H9 (cell line): ENCODE measurements at regions not wholly inside any gene's neighbourhood (a gene's known extent, or its start where the extent isn't known, plus 50 kb on each side); places are given as distances from the start of the nearest gene placed in this dataset.

ENCODE experiments used
- DNase-seq: peaks from one replicate; pipeline ENCODE4 v3.0.0-alpha.2; 2017
- H2AFZ ChIP-seq: one replicate; pipeline ENCODE4 v1.6.1; 2013; ENCODE audit warnings: mild to moderate bottlenecking, low read length, control low read depth, moderate library complexity
- H2AK5ac ChIP-seq: 2 replicates; pipeline ENCODE4 v1.6.1; 2013; ENCODE audit warnings: low read length, control low read depth, mixed read lengths; ENCODE audit not compliant: insufficient read length
- H2BK120ac ChIP-seq: one replicate; pipeline ENCODE4 v1.6.1; 2013; ENCODE audit warnings: low read depth, mild to moderate bottlenecking, low read length, control low read depth, inconsistent platforms; ENCODE audit not compliant: poor library complexity, severe bottlenecking
- H2BK12ac ChIP-seq: 2 replicates; pipeline ENCODE4 v1.6.1; 2013; ENCODE audit warnings: low read length, control low read depth, mixed read lengths, low read depth; ENCODE audit not compliant: insufficient read length
- H2BK15ac ChIP-seq: 2 replicates; pipeline ENCODE4 v1.6.1; 2013; ENCODE audit warnings: low read depth, low read length, control low read depth
- H2BK20ac ChIP-seq: one replicate; pipeline ENCODE4 v1.6.1; 2013; ENCODE audit warnings: low read depth, mild to moderate bottlenecking, low read length, control low read depth, inconsistent platforms; ENCODE audit not compliant: poor library complexity, severe bottlenecking
- H2BK5ac ChIP-seq: 2 replicates; pipeline ENCODE4 v1.6.1; 2013; ENCODE audit warnings: low read length, control low read depth, mixed read lengths; ENCODE audit not compliant: insufficient read length
- H3K14ac ChIP-seq: 2 replicates; pipeline ENCODE4 v1.6.1; 2013; ENCODE audit warnings: low read length, control low read depth; ENCODE audit not compliant: insufficient read depth
- H3K18ac ChIP-seq: 2 replicates; pipeline ENCODE4 v1.6.1; 2013; ENCODE audit warnings: low read depth, mild to moderate bottlenecking, mixed read lengths, low read length, control low read depth; ENCODE audit not compliant: insufficient read length
- H3K23ac ChIP-seq: 2 replicates; pipeline ENCODE4 v1.6.1; 2013; ENCODE audit warnings: low read length, control low read depth, mixed read lengths, low read depth; ENCODE audit not compliant: insufficient read length
- H3K23me2 ChIP-seq: 2 replicates; pipeline ENCODE4 v1.6.1; 2013; ENCODE audit warnings: low read depth, mild to moderate bottlenecking, mixed read lengths, low read length, control low read depth; ENCODE audit not compliant: insufficient read length, poor library complexity, severe bottlenecking
- H3K27ac ChIP-seq: 2 replicates; pipeline ENCODE4 v1.5.1; 2013; ENCODE audit warnings: low read length, control low read depth, mixed read lengths, low read depth; ENCODE audit not compliant: insufficient read length
- H3K27me3 ChIP-seq: 2 replicates; pipeline ENCODE4 v1.6.1; 2013; ENCODE audit warnings: low read length, control low read depth, inconsistent platforms; ENCODE audit not compliant: insufficient read depth
- H3K4ac ChIP-seq: 2 replicates; pipeline ENCODE4 v1.6.1; 2013; ENCODE audit warnings: low read depth, mild to moderate bottlenecking, control low read depth, inconsistent platforms, low read length, moderate library complexity
- H3K4me1 ChIP-seq: 2 replicates; pipeline ENCODE4 v1.6.1; 2013; ENCODE audit warnings: low read length, control low read depth, inconsistent platforms; ENCODE audit not compliant: insufficient read depth
- H3K4me2 ChIP-seq: 2 replicates; pipeline ENCODE4 v1.6.1; 2013; ENCODE audit warnings: low read length, control low read depth, mixed read lengths; ENCODE audit not compliant: insufficient read length, insufficient read depth
- H3K56ac ChIP-seq: 2 replicates; pipeline ENCODE4 v1.6.1; 2013; ENCODE audit warnings: low read depth, mild to moderate bottlenecking, mixed read lengths, low read length, control low read depth; ENCODE audit not compliant: insufficient read length
- H3K79me1 ChIP-seq: 2 replicates; pipeline ENCODE4 v1.6.1; 2013; ENCODE audit warnings: low read depth, mild to moderate bottlenecking, moderate library complexity, low read length, control low read depth, inconsistent platforms; ENCODE audit not compliant: insufficient read depth, poor library complexity, severe bottlenecking
- H3K79me2 ChIP-seq: 2 replicates; pipeline ENCODE4 v1.6.1; 2013; ENCODE audit warnings: low read length, control low read depth, inconsistent platforms; ENCODE audit not compliant: insufficient read depth
- H3K9ac ChIP-seq: 2 replicates; pipeline ENCODE4 v1.6.1; 2013; ENCODE audit warnings: low read length, control low read depth, mixed read lengths; ENCODE audit not compliant: insufficient read length; ENCODE audit errors: extremely low read depth
- H3K9me3 ChIP-seq: one replicate; pipeline ENCODE4 v1.6.1; 2013; ENCODE audit warnings: low read depth, low read length, inconsistent platforms; ENCODE audit not compliant: control insufficient read depth
- H3T11ph ChIP-seq: one replicate; pipeline ENCODE4 v1.6.1; 2013; ENCODE audit warnings: mild to moderate bottlenecking, low read length, control low read depth, inconsistent platforms
- H4K20me1 ChIP-seq: one replicate; pipeline ENCODE4 v1.6.1; 2013; ENCODE audit not compliant: control insufficient read depth, insufficient read length, insufficient read depth
- H4K5ac ChIP-seq: 2 replicates; pipeline ENCODE4 v1.6.1; 2013; ENCODE audit warnings: low read depth, mild to moderate bottlenecking, mixed read lengths, low read length, control low read depth; ENCODE audit not compliant: insufficient read length
- H4K8ac ChIP-seq: replicated peaks from 2 replicates; pipeline ENCODE4 v1.6.1; 2013; ENCODE audit warnings: low read length, control low read depth, mixed read lengths, low read depth; ENCODE audit not compliant: insufficient read length
- H4K91ac ChIP-seq: 2 replicates; pipeline ENCODE4 v1.6.1; 2013; ENCODE audit warnings: low read depth, mild to moderate bottlenecking, moderate library complexity, mixed read lengths, low read length, control low read depth; ENCODE audit not compliant: insufficient read length
- H3K27ac Mint-ChIP-seq, 3 experiments: 2 replicates in 2 of 3; 3 replicates in 1 of 3; pipeline ENCODE4 v1.8.0; 2020 to 2021; ENCODE audit warnings: mixed read lengths in 3 of 3, mild to moderate bottlenecking in 1 of 3, moderate library complexity in 1 of 3
- H3K27me3 Mint-ChIP-seq: 2 replicates; pipeline ENCODE4 v1.8.0; 2021; ENCODE audit warnings: low read depth, mild to moderate bottlenecking, moderate library complexity, mixed read lengths
- H3K36me3 Mint-ChIP-seq, 3 experiments: 2 replicates in 2 of 3; 3 replicates in 1 of 3; pipeline ENCODE4 v1.8.0; 2020 to 2021; ENCODE audit warnings: low read depth in 3 of 3, mixed read lengths in 3 of 3; ENCODE audit not compliant: insufficient read depth in 1 of 3
- H3K4me1 Mint-ChIP-seq, 2 experiments: 2 replicates each; pipeline ENCODE4 v1.8.0; 2020; ENCODE audit warnings: mixed read lengths in 2 of 2
- H3K4me3 Mint-ChIP-seq, 2 experiments: 2 replicates in 1 of 2; 3 replicates in 1 of 2; pipeline ENCODE4 v1.8.0; 2020 to 2021; ENCODE audit warnings: mild to moderate bottlenecking in 2 of 2, mixed read lengths in 2 of 2, moderate library complexity in 1 of 2
- H3K9me3 Mint-ChIP-seq, 2 experiments: 2 replicates in 1 of 2; 3 replicates in 1 of 2; pipeline ENCODE4 v1.8.0; 2020; ENCODE audit warnings: mild to moderate bottlenecking in 2 of 2, mixed read lengths in 2 of 2, moderate library complexity in 1 of 2
- TF ChIP-seq, protein P1 (sequence below): fragments of 200-600 bp; sonication (generic); conservative IDR thresholded peaks from 3 replicates; pipeline ENCODE4 v1.8.0; 2021; ENCODE audit warnings: antibody characterized with exemption, mild to moderate bottlenecking

DNA sequence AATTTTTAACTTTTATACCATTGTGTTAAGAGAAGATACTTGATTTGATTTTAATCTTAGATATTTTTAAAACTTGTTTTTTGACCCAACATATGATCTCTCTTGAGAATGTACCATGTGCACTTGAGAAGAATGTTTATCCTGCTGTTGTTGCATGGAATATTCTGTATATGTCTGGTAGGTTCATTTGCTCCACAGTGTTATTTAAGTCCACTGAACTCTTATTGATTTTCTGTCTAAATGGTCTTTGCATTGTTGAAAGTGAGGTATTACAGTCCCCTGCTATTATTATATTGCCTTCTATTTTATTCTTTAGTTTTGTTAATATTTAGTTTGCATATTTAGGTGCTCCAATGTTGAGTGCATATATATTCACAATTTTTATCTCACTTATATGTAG is 397.3 kb upstream of the CCDC179 start:
- Mint-ChIP-seq H3K36me3 (no peaks in the 10 kb centered on the region; a peak in 1 of 7 replicates), H3K27ac (no peak overlapping the region)
- TF ChIP-seq, protein P1, sequence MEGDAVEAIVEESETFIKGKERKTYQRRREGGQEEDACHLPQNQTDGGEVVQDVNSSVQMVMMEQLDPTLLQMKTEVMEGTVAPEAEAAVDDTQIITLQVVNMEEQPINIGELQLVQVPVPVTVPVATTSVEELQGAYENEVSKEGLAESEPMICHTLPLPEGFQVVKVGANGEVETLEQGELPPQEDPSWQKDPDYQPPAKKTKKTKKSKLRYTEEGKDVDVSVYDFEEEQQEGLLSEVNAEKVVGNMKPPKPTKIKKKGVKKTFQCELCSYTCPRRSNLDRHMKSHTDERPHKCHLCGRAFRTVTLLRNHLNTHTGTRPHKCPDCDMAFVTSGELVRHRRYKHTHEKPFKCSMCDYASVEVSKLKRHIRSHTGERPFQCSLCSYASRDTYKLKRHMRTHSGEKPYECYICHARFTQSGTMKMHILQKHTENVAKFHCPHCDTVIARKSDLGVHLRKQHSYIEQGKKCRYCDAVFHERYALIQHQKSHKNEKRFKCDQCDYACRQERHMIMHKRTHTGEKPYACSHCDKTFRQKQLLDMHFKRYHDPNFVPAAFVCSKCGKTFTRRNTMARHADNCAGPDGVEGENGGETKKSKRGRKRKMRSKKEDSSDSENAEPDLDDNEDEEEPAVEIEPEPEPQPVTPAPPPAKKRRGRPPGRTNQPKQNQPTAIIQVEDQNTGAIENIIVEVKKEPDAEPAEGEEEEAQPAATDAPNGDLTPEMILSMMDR, result no peak

More for the DNA sequence above, 397.3 kb upstream of the CCDC179 start:
- H3K56ac ChIP-seq, result no peak overlapping the region
- no peak overlapping the region for H2AK5ac ChIP-seq
- H3K4me3 Mint-ChIP-seq, result no peak overlapping the region
- H3K14ac ChIP-seq, result no peak overlapping the region
- H2BK20ac ChIP-seq, result no peak overlapping the region
- no peak overlapping the region for H3K9ac ChIP-seq
- H3K4me1 ChIP-seq, result no peaks in the 10 kb centered on the region
- H2BK12ac ChIP-seq, result no peak overlapping the region
- no peak overlapping the region for H4K5ac ChIP-seq
- H3K79me2 ChIP-seq, result no peaks in the 10 kb centered on the region
- H3K4ac ChIP-seq, result no peak overlapping the region
- no peak overlapping the region for H2BK5ac ChIP-seq
- H2BK15ac ChIP-seq, result no peak overlapping the region
- no peak for DNase-seq
- H3T11ph ChIP-seq, result no peak overlapping the region
- H3K4me2 ChIP-seq, result no peak overlapping the region
- H3K9me3 ChIP-seq, result no peaks in the 10 kb centered on the region
- H3K23ac ChIP-seq, result no peak overlapping the region
- H3K9me3 Mint-ChIP-seq, result peaks cover 0 to 2% of the 10 kb centered on the region in 2 experiments; a peak in 2 of 5 replicates
- H3K18ac ChIP-seq, result no peak overlapping the region
- no peak overlapping the region for H4K8ac ChIP-seq
- H3K23me2 ChIP-seq, result no peaks in the 10 kb centered on the region
- no peaks in the 10 kb centered on the region for H3K79me1 ChIP-seq
- H3K27me3 Mint-ChIP-seq, result no peaks in the 10 kb centered on the region
- no peaks in the 10 kb centered on the region for H4K20me1 ChIP-seq
- no peak overlapping the region for H3K27ac ChIP-seq
- no peak overlapping the region for H2AFZ ChIP-seq
- no peak overlapping the region for H4K91ac ChIP-seq
- no peaks in the 10 kb centered on the region for H3K4me1 Mint-ChIP-seq
- H3K27me3 ChIP-seq, result no peaks in the 10 kb centered on the region
- no peak overlapping the region for H2BK120ac ChIP-seq
